Esophagus muscularis mucosa (tissue), 4 donors: ENCODE measurements at regions not wholly inside any gene's neighbourhood (a gene's known extent, or its start where the extent isn't known, plus 50 kb on each side); places are given as distances from the start of the nearest gene placed in this dataset.
"Not testable (repeated sequence)": the region's sequence is repeated elsewhere in the genome, so short reads cannot be mapped to it uniquely, and the experiment has no call there.

ENCODE experiments used
- DNase-seq: peaks from one replicate; pipeline ENCODE4 v3.0.0-alpha.2; 2017; ENCODE audit errors: extremely low spot score
- H3K27ac ChIP-seq, 4 donors: fragments of 200-600 bp; sonication (generic); replicated peaks in 1 of 4; 1 replicate in 3 of 4; 2 replicates in 1 of 4; pipeline ENCODE4 v1.5.1; 2016 to 2019; ENCODE audit warnings: mild to moderate bottlenecking in 1 of 4
- H3K27me3 ChIP-seq, 4 donors: fragments of 200-600 bp; sonication (generic); one replicate each; pipeline versions ENCODE4 v1.5.1 to v1.6.0; 2016 to 2019
- H3K36me3 ChIP-seq, 4 donors: fragments of 200-600 bp; sonication (generic); one replicate each; pipeline ENCODE4 v1.5.1; 2016 to 2019
- H3K4me1 ChIP-seq, 4 donors: fragments of 200-600 bp; sonication (generic); one replicate each; pipeline ENCODE4 v1.5.1; 2016 to 2019
- H3K4me3 ChIP-seq, 4 donors: fragments of 200-600 bp; sonication (generic); 1 replicate in 2 of 4; 2 replicates in 2 of 4; pipeline ENCODE4 v1.5.1; 2016 to 2019; ENCODE audit warnings: mild to moderate bottlenecking in 4 of 4, moderate library complexity in 1 of 4
- H3K9me3 ChIP-seq, 4 donors: fragments of 200-600 bp; sonication (generic); 1 replicate in 3 of 4; 2 replicates in 1 of 4; pipeline ENCODE4 v1.5.1; 2016 to 2019
- EP300 ChIP-seq: sonication (generic); formaldehyde crosslinking; IDR thresholded peaks from one replicate; pipeline ENCODE4 v1.6.1; 2017; ENCODE audit warnings: antibody characterized with exemption
- WGBS: methylation state at CpG from one replicate; pipeline ENCODE4 v1.1.5; 2018; 5-methylcytosine and 5-hydroxymethylcytosine counted together
- intact Hi-C: fragments of 100-400 bp; cut with DNase I; formaldehyde crosslinking; loops from one replicate; pipeline ENCODE4 v1.15.1; 2023

GRCh38 chrY:56677444-56677843 lies 31055.5 kb downstream of the CDY1 start:
- H3K27me3 ChIP-seq, intact Hi-C loops, H3K4me1 ChIP-seq, H3K9me3 ChIP-seq, H3K27ac ChIP-seq, DNase-seq, H3K36me3 ChIP-seq, H3K4me3 ChIP-seq: not testable (repeated sequence)
- no CpG with 5 or more reads among the region's 20 CpGs for WGBS

DNA sequence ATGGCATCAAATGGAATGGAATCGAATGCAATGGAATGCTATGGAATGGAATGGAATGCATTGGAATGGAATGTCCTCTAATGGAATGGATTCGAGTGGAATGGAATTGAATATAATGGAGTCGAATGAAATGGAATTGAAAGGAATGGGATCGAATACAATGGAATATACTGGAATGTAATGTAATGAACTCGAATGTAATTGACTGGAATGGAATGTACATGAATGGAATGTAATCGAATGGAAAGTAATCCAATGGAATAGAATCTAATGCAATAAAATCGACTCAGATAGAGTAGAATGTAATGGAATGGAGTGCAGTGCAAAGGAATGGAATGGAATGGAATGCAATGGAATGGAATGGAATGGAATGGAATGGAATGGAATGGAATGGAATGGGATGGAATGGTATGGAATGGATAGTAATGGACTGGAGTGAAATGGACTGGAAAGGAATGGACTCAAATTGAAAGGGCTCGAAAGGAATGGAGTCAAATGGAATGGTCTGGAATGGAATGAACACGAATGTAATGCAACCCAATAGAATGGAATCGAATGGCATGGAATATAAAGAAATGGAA lies 31056.2 kb downstream of the CDY1 start:
- H3K4me3 ChIP-seq, DNase-seq, H3K9me3 ChIP-seq, H3K36me3 ChIP-seq, intact Hi-C loops, H3K27me3 ChIP-seq, H3K4me1 ChIP-seq, H3K27ac ChIP-seq: not testable (repeated sequence)
- no CpG with 5 or more reads among the region's 10 CpGs for WGBS

GRCh38 chrY:56685381-56685780 lies 31063.5 kb downstream of the CDY1 start:
- H3K27me3 ChIP-seq, DNase-seq, intact Hi-C loops, H3K27ac ChIP-seq, H3K4me1 ChIP-seq, H3K9me3 ChIP-seq, H3K36me3 ChIP-seq, H3K4me3 ChIP-seq: not testable (repeated sequence)
- peak; percentile 59 for TF ChIP-seq EP300
- WGBS: no CpG with 5 or more reads among the region's 6 CpGs
